COR-L47 (cell line): ENCODE measurements at regions not wholly inside any gene's neighbourhood (a gene's known extent, or its start where the extent isn't known, plus 50 kb on each side); places are given as distances from the start of the nearest gene placed in this dataset.
"Not testable (repeated sequence)": the region's sequence is repeated elsewhere in the genome, so short reads cannot be mapped to it uniquely, and the experiment has no call there.

Source experiments
- DNase-seq: peaks from one replicate; lab custom pipeline; 2025; lab: John Stamatoyannopoulos, UW

DNA sequence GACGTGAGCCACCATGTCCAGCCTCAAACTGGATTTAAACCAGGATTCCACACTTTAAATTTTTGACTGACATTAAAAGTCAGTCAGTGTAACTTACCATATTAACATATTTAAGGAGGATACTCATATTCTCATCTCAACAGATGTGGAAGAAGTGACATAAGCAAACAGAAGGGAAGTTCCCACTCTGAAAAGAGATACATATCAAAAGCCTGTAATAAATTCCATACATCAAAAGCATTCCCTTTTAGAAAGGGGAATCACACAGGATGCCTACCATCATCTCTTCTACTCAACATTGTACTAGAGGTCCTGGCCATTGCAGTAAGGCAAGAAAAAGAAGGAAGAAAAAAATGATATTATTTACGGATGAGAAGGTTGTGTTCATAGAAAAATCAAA is 618.2 kb upstream of the DIPK2B start:
- DNase-seq: no peak

DNA sequence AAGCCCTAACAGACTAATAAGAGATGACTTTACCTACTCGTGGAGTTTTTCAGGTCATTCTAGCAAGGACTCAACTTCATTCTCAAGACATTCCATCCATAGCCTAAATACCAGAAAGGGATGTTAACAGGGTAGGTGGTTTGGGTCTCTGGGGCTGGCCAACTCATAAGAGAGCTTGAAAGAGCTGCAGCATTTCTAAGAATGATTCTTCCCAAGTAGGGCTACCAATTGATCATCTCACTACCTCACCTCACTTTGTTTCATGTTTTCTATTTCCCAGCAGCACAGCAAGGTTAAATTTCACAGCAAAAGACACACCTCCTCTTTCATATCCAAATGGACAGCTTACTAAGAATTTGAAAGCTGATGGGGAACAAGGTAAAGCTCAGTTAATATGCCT is 614.8 kb upstream of the DIPK2B start:
- DNase-seq: no peak

DNA sequence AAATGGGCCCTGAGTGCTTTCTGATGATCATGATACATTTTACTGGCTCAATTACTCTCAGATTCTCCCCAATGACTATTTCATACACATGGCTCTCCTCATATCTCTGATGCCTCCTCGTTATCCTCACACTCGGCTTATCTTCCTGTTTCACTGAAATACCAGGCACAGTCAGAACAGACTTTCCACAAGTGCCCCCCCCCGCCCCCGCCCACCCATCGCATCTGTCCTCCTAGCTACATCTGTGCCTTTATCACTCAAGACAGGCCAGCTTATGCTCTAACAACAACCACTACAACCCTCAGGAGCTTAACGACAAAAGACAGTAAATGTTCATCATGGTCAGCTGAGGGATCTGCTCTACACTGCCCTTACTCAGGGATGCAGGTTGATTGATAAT is 610.6 kb upstream of the DIPK2B start:
- DNase-seq: no peak

DNA sequence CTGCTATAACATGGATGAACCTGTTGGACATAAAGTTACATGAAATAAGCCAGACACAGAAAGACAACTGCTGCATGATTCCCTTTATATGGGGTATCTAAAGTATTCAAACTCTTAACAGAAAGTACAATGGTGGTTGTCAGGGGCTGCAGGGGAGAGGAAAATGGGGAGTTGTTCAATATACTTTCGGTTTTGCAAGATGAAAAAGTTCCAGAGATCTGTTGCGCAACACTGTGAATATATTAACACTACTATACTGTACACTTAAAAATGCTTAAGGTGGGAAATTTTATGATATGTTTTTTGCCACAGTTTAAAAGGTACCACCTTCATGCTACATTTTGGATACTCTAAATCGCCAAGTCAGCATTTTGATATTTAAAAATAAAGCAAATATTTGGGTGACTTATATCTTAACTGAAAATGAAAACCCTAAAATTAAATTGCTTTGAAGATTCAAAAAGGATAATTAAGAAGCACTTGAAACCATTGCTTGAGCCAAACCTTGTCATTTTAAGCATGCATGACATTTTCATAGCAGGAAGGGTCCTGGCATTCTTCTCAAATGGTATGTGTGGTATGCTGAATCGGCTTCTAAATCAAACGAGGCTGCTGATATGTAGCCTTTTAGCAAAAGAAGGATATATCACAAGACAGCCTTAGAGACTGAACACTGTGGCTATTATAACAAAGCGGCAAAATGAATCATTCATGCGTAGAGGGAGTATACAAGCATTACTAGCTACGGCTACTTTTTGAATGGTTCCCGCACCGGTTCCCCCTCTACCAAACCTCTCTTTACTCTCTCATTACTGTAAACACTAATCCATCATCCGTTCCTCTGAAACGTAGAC is 607.1 kb upstream of the DIPK2B start:
- no peak for DNase-seq

DNA sequence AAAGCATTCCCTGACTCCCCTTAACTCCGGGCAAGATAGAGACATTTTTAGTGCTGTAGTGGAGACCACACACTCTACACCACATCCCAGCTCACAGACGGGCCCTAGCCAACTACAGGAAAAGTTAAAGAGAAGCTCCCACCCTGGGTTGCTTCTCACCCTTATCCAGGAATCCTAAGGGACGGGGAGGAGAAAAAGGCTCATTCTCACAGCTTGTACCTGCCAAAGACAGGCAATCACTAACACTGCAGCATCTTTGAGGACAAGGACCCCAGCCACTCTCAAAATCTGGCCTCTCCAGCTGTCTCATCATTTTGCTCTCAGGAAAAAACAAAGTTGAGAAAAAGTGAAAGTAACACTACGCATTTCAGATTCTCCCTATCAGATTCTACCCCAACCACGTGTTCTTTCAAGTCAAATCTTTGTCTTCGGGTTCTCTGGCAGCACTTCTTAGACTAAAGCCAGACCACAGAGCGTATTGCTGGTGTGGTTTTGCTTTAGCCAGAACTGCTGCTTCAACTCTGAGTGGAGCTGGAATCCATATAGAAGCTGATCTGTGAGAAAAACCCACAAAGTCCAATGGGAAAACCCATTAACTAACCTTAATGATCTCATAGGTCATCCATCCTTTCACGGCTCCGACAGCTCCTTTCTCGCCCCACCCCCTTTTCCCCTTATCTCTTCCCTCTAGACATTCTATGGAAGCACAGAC is 605.9 kb upstream of the DIPK2B start:
- no peak for DNase-seq

DNA sequence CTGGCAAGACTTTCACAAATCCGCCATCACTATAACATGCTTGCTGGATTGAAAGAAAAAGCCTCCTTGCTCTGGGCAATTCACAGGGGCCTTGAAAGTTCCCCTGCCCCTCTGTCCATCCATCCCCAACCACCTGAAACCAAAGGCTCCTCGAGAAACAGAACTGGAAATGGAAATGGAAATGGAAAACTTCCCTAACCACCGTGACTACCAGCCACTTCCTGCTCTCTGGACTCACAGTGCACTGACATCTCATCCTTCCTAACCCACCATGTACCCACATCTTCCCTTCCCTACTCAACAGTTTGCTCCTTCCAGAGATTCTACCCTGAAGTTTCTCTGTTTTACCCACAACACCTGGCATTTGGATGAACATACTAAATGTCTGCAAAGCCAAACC is 603.6 kb upstream of the DIPK2B start:
- no peak for DNase-seq

DNA sequence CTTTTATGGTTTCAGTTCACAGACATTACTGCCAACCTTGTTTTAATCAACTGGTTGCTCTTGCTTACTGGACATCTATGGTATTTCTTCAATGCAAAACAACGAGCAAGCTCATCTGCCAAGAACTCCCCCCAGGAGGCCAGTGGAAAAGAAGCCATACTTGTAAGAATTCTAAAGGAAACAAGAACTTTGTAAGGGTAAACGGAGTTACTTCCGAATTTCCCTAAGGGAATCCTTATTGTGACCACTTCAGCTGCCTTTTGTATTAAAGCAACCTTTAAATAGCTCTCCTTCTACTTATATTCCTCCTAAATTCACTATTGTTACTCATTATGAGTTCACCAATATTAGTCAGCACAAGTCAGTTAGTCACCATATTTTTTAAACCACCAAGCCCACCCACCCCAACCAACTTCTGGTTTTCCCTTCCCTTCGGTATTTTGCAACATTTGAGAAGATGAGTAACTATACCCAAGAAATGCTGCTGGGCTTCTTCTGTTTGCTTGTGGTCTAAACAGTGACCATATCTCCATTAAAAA is 602.8 kb upstream of the DIPK2B start:
- DNase-seq: no peak

DNA sequence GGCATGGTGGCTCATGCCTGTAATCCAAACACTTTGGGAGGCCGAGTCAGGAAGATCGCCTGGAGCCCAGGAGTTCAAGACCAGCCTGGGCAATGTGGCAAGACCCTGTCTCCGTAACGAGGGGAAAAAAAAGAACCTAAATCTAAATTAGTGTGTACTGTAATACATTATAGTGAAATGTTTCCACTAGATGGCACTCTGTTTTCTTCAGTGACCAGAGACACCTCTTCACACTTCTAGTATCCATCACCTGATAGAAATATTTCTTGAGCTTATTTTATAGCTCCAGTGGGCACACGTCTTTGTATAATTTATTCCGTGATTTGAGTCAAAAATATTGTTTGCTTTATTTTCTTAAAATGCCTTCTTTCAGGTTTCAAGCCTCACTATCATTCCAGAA is 600.9 kb upstream of the DIPK2B start:
- no peak for DNase-seq

DNA sequence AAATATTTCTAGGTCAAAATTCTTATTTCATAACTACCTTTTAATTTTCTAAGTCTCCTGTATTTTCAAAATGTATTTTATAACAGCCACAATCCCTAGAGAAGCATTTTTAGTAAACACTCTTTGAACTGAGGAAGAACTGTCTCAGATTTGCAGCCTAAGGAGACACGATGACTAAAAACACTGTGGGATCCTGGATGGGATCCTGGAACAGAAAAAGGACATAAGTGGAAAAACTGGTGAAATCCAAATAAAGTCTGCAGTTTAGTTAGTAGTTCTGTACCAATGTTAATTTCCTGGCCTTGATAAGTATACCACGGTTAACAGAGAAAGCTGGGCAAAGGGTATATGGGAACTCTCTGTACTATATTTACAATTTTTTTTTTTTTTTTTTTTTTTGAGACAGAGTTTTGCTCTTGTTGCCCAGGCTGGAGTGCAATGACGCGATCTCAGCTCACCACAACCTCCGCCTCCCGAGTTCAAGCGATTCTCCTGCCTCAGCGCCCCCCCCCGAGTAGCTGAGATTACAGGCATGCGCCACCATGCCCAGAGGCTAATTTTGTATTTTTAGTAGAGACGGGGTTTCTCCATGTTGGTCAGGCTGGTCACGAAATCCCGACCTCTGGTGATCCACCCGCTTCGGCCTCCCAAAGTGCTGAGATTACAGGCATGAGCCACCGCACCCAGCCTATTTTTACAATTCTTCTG is 600.2 kb upstream of the DIPK2B start:
- not testable (repeated sequence) for DNase-seq

DNA sequence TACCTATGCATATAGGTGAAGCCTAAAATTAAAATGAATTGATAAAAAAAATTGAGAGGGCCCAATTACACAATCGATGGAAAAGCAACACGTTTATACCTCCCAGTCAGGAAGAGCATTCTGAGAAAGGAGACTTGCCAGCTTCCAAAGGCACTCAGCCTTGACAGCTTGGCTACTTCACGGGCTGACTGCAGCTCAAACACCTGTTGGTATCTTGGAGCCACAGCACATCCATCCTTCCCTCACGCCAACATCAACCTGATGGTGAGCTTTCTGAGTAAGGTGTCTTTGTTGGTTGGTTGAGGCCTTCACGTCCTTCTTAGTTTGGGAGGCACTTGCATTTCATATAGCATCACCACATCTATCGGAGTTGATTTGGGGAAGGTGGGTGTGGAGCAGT is 598.9 kb upstream of the DIPK2B start:
- no peak for DNase-seq

DNA sequence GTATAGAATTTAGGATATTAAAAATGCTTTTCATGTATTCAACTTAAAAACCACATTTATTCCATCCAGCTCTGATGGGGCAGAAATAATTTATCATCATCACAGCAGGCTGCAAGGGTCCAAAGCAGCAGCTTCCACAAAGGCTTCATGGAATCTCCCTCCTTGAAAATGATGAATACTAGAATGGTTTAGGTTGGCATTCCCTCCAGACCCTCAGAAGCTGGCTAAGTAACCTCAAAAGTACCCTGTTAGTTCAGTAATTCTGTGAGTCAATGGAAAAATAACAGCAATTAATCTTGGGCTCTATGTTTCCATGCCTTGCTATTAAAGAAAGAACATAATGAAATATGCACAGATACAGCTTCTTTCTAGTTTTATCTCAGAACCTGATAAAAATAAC is 594.9 kb upstream of the DIPK2B start:
- no peak for DNase-seq

DNA sequence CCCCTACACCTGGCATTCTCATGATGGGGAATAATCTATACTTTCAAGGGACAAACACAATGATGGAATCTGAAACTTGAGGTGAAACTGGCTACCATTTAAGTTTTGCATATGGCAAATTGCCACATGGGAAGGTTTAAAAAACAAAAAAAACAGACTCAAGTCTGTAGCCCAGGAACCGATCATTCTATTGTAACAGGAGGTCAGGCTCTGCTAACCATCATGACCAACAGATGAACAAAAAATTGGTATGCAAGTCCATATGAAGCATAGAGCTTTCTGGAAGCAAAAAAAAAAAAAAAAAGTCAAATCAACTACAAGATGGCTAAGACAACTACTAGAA is 594.3 kb upstream of the DIPK2B start:
- no peak for DNase-seq

DNA sequence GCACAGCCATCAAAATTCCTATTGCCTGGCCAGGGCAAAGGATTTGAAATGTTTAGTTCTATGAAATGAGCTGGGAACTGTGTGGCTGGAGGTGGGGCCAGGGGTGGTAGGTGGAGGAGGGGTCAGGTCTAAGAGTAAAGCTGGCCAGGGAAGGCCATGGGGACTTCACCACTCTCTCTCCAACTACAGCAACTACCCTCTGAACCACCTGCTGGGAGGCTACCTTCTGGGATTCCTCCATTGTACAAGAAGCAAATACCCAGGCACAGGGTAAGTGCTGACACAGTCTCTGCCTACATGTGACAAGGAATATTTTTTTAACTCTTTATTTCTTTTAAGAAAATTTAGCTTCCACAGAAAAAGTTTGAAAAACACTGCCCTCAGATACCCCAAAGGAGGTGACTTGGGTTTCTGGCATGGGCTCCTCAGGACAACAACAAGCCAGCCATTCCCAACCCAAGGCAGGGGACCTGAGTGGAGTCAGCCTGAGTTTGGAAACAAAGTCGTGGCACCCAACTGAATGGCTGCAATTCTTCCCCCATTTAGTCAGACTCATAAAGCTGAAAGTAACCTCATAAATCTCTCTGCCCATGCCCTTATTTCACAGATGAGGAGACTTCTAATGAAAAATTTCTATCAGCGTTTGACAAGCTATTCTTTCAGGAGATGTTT is 593.8 kb upstream of the DIPK2B start:
- no peak for DNase-seq

DNA sequence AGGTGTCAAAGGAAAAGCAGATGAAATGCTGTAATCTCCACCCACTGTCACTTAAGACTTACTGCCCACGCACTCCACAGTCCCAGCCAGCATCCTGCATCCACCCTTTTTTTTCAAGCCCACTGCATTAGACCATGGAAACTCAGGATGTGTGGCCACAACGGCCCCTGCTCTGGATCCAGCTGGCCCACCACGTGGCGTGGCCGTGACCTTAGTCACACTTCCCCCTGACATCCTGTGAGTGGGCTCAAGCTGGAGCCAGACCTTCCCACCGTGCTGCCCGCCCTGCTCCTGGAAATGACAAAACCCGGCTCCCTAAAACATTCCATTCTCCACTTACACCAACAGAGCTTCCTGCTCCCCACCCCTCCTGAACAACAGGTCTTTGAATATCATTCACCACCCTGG is 588.3 kb upstream of the DIPK2B start:
- no peak for DNase-seq

DNA sequence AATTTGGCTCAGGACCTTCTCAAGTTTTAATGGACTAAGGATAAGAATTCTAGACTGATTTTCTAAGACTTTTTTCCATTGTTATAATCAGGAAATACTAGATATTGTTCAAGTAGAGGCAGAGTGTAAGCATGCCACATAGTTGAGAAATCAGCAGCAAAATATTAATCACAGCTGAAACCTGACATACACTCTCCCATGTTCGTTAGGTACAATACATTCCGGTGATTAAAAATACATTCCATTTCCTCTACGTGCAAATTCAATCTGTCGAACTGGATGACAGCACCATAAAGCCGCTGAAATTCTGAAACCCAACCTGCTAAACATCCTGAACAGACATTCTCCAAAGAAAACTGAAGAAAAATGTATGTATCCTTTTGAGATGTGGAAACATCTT is 587.6 kb upstream of the DIPK2B start:
- no peak for DNase-seq

DNA sequence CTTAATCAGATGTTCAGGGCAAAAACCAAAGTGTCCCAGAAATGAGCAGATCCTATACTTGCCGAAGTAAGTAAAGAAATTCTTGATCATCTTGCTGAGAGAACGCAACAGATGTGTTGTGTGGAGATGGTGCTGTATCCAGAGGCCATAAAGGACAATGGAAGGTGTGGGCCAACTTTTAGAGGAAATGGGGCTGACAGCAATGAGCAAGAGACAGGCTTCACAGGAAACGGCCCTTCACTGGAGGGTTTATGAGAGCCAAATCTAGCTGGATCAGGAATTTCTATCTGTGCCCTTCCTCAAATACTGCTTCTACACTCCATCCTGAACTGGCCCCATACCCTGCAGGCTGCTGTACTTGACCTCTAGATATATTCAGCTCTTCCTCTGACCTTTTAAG is 583.9 kb upstream of the DIPK2B start:
- DNase-seq: no peak

DNA sequence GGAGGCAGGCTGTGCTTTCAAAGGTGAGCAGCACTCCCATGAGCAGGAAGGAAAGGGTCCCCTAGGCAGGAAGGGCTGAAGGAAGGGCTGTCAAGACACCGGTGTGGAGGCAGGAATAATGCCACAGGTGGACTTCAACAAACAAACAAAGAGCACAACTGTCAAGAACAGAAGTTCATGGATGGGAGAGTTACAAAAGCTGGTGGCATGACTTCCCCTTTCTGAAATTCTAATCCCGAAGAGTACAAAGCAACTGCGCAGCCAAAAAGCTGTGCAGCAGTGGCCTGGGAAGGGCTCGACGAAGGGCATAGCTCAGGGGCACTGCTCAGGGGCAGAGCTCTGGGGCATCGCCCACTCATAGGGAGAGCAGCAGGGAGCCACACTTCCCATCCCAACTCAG is 582.3 kb upstream of the DIPK2B start:
- no peak for DNase-seq

DNA sequence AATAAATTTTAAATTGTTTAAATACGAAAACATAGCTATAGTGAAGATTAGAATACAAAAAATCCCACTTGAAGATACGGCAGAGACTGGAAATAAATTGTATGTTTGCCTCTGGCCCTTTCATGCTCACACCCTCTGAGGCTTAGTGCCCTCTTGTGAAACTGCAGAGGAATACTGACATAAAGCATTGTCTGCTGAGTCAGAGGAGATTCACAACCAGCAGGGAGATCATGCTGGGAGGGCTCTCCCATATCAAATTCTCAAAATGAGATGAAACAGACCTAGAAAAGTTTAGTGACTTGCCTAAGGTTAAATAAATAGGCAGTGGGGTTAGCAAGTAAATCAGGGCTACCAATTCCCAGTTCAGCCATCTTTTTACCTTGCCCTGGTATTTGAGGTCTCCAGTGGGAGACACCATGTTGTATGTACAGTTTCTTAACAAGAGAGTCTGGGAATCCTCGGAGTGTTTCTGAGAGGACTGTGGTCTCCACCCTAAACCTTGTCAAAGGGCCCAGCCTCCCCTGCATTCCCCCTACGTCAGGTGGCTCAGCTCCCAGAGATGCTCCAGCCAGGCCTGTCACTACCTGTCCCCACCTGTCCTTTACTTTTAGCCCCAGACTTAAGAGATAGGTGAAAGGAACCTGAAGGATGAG is 581.4 kb upstream of the DIPK2B start:
- peak; percentile 12 for DNase-seq

DNA sequence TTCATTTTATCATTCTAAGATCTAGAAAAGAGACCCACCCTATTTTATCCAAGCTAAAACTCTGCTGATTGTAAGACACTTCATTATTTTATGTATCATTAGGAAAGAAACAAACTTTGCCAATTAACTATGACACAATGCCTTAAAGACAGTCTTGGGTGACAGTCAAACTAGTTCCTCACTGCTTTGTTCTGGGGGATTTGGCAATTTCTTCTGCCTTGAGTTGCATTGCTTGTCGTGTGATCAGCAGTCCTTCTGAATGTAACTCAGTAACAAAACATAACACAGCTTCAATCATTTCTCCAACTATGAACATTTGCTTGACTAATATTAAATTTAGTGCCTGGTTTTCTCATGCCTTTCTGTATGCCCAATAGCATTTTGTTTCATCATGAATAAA is 577.9 kb upstream of the DIPK2B start:
- no peak for DNase-seq

DNA sequence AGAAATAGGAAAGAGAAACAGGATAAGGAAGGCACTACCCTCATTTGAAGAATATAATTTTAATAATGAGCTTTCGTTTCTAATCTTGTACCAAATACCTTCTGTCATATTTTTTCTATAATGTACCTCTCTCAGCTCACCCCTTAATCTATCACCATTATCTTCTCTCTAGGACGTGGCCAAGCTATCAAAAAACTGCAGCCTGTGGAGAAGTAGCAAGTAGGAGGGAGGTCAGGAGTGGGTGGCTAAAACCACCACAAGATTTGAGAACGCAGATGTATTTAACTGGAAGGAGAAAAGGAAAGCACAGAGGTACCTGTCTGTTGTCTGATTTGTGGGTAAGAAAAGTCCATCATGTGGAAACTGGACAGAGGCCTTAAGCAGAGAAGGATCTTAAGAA is 576.7 kb upstream of the DIPK2B start:
- no peak for DNase-seq

DNA sequence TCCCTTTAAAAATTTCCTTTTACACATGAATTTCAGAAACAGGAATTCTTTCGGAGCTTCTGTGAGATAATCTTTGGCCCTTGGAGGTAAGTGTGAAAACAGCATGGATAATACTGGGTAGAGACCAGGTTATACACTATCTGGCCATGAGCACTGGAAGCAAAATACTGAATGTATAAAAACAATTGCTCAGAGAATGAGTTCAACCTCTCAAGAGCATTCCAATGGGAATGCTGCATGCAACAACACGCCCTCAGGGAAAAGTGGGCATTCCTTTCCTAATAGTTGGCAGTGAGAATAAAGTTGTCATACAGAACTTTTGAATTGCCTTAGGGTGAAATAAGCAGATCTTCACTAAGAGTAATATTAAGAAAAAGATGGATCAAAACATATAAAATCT is 574.8 kb upstream of the DIPK2B start:
- no peak for DNase-seq

DNA sequence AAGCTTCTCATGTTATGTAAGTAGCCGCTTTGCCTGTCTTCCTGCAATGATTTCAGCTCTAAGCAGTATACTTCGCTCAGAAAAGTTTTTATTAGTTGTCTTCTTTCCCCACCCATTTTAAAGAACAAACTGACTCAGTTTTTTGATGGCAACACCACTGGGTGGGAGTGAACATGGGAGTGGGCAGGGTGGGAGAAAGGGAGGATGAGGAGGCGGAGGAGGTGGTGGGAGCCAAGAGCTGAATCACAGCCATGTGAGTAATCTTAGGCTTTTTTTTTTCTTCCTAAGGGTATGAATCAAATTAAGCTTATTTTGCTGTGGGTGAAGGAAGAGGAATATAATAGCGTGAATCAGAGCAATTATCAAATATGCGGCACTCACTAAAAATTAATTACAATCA is 574.3 kb upstream of the DIPK2B start:
- DNase-seq: no peak
